Transverse colon (tissue), 4 donors: ENCODE measurements at regions not wholly inside any gene's neighbourhood (a gene's known extent, or its start where the extent isn't known, plus 50 kb on each side); places are given as distances from the start of the nearest gene placed in this dataset.

Experiments
- EP300 ChIP-seq: sonication (generic); formaldehyde crosslinking; IDR thresholded peaks from one replicate; pipeline ENCODE4 v1.6.1; 2017; ENCODE audit warnings: antibody characterized with exemption, low read depth
- POLR2A ChIP-seq: fragments of 450-650 bp; IDR thresholded peaks from one replicate; pipeline ENCODE4 v1.6.1; 2016; ENCODE audit warnings: antibody characterized with exemption, mild to moderate bottlenecking, moderate library complexity
- POLR2AphosphoS5 ChIP-seq, 3 donors: sonication (generic); formaldehyde crosslinking; IDR thresholded peaks; one replicate each; pipeline ENCODE4 v1.6.1; 2016; ENCODE audit warnings: antibody characterized with exemption in 3 of 3
- TF ChIP-seq, protein P1 (sequence below), 5 experiments: fragments of 200-600 bp in 3 of 5; fragments of 450-650 bp in 2 of 5; sonication (generic) in 3 of 5; IDR thresholded peaks; 1 replicate in 2 of 5; 2 replicates in 3 of 5; pipeline ENCODE4 v1.5.1; 2016 to 2017; ENCODE audit warnings: antibody characterized with exemption in 5 of 5, inconsistent platforms in 3 of 5, mild to moderate bottlenecking in 2 of 5, moderate library complexity in 1 of 5

- TF ChIP-seq, protein P1, sequence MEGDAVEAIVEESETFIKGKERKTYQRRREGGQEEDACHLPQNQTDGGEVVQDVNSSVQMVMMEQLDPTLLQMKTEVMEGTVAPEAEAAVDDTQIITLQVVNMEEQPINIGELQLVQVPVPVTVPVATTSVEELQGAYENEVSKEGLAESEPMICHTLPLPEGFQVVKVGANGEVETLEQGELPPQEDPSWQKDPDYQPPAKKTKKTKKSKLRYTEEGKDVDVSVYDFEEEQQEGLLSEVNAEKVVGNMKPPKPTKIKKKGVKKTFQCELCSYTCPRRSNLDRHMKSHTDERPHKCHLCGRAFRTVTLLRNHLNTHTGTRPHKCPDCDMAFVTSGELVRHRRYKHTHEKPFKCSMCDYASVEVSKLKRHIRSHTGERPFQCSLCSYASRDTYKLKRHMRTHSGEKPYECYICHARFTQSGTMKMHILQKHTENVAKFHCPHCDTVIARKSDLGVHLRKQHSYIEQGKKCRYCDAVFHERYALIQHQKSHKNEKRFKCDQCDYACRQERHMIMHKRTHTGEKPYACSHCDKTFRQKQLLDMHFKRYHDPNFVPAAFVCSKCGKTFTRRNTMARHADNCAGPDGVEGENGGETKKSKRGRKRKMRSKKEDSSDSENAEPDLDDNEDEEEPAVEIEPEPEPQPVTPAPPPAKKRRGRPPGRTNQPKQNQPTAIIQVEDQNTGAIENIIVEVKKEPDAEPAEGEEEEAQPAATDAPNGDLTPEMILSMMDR (IDR thresholded peaks at IDR 0.05): no peak
- no peak for TF ChIP-seq EP300
- no peak for TF ChIP-seq POLR2A
- no peak for TF ChIP-seq POLR2AphosphoS5 (IDR thresholded peaks at IDR 0.05)
Observed at GRCh38 chr6:10215326-10216110, 199.4 kb downstream of the TFAP2A start.
